ENCODE measurements at regions not wholly inside any gene's neighbourhood (a gene's known extent, or its start where the extent isn't known, plus 50 kb on each side); places are given as distances from the start of the nearest gene placed in this dataset.

GRCh38 chr3:94414418-94414817 is 351.6 kb downstream of the NSUN3 start:
- Histone ChIP-seq H3K4me3 (ENCODE audit: control insufficient read depth in 2 of 3, extremely low read depth in 1 of 3, insufficient read depth in 2 of 3, low read depth in 1 of 3, low read length in 3 of 3) (no peak overlapping the region), H3K9me1 (ENCODE audit: control insufficient read depth, extremely low read depth, insufficient read depth, low read length) (no peaks in the 10 kb centered on the region), H3K79me2 (ENCODE audit: control insufficient read depth, insufficient read depth, low read length) (no peaks in the 10 kb centered on the region), H3K9me3 (ENCODE audit: control insufficient read depth, low read depth, low read length) (no peaks in the 10 kb centered on the region), H3K27me3 (ENCODE audit: control insufficient read depth, extremely low read depth, insufficient read depth, low read length) (no peaks in the 10 kb centered on the region), H2AFZ (ENCODE audit: control insufficient read depth, low read length) (no peak overlapping the region), H4K20me1 (ENCODE audit: control insufficient read depth, extremely low read depth, insufficient read depth, low read length) (no peaks in the 10 kb centered on the region), H3K9ac (ENCODE audit: control insufficient read depth, extremely low read depth, insufficient read depth, low read length) (no peak overlapping the region), H3K36me3 (ENCODE audit: control insufficient read depth in 2 of 2, extremely low read depth in 1 of 2, insufficient read depth in 2 of 2, low read length in 2 of 2) (no peaks in the 10 kb centered on the region), H3K4me2 (ENCODE audit: control insufficient read depth, extremely low read depth, insufficient read depth, low read depth, low read length) (no peak overlapping the region), H3K27ac (ENCODE audit: control insufficient read depth, insufficient read depth, low read length) (no peak overlapping the region), H3K4me1 (ENCODE audit: control insufficient read depth, extremely low read depth, insufficient read depth, low read length) (peaks cover 12% of the 10 kb centered on the region)
- no peak for FAIRE-seq
- DNase-seq (ENCODE audit: low read depth, low spot score): no peak
- no peak for TF ChIP-seq EZH2 (IDR thresholded peaks at IDR 0.05; ENCODE audit: low read length)
- TF ChIP-seq, protein P1, sequence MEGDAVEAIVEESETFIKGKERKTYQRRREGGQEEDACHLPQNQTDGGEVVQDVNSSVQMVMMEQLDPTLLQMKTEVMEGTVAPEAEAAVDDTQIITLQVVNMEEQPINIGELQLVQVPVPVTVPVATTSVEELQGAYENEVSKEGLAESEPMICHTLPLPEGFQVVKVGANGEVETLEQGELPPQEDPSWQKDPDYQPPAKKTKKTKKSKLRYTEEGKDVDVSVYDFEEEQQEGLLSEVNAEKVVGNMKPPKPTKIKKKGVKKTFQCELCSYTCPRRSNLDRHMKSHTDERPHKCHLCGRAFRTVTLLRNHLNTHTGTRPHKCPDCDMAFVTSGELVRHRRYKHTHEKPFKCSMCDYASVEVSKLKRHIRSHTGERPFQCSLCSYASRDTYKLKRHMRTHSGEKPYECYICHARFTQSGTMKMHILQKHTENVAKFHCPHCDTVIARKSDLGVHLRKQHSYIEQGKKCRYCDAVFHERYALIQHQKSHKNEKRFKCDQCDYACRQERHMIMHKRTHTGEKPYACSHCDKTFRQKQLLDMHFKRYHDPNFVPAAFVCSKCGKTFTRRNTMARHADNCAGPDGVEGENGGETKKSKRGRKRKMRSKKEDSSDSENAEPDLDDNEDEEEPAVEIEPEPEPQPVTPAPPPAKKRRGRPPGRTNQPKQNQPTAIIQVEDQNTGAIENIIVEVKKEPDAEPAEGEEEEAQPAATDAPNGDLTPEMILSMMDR (optimal IDR thresholded peaks at IDR 0.05 in 1 of 3, IDR thresholded peaks at IDR 0.05 in 1 of 3, conservative IDR thresholded peaks at IDR 0.05 in 1 of 3; ENCODE audit: extremely low read depth in 1 of 3, insufficient read depth in 2 of 3, low read length in 3 of 3): no peak
- dilution Hi-C loops (cut with MboI; ENCODE audit: extremely low pct_ligation_motif_present, low sequenced_read_pairs): no loop called here

DNA sequence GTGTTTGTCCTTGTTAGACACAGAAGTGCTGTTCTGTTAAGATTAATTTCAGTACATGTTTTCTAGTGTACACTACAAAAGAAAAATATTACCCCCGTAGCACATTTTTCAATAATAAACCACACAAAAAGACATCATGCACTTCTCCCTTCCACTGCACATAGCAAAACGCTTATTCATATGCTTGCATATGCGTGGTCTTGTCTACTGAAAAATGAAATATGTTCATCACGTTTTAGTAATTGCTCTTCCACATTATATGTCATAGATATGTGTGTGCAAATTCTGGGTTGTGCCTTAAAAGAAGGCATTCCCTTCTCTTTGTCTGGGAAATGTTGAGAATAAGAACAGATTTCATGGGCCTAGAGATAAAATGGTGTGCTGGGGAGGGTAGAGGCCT is 353.9 kb downstream of the NSUN3 start:
- TF ChIP-seq, protein P1 (optimal IDR thresholded peaks at IDR 0.05 in 1 of 3, IDR thresholded peaks at IDR 0.05 in 1 of 3, conservative IDR thresholded peaks at IDR 0.05 in 1 of 3; ENCODE audit: extremely low read depth in 1 of 3, insufficient read depth in 2 of 3, low read length in 3 of 3): no peak
- no peak for TF ChIP-seq EZH2 (IDR thresholded peaks at IDR 0.05; ENCODE audit: low read length)
- Histone ChIP-seq H3K9ac (ENCODE audit: control insufficient read depth, extremely low read depth, insufficient read depth, low read length) (no peak overlapping the region), H4K20me1 (ENCODE audit: control insufficient read depth, extremely low read depth, insufficient read depth, low read length) (no peaks in the 10 kb centered on the region), H3K9me3 (ENCODE audit: control insufficient read depth, low read depth, low read length) (no peaks in the 10 kb centered on the region), H3K4me1 (ENCODE audit: control insufficient read depth, extremely low read depth, insufficient read depth, low read length) (peaks cover 12% of the 10 kb centered on the region), H3K36me3 (ENCODE audit: control insufficient read depth in 2 of 2, extremely low read depth in 1 of 2, insufficient read depth in 2 of 2, low read length in 2 of 2) (no peaks in the 10 kb centered on the region), H3K27me3 (ENCODE audit: control insufficient read depth, extremely low read depth, insufficient read depth, low read length) (no peaks in the 10 kb centered on the region), H3K27ac (ENCODE audit: control insufficient read depth, insufficient read depth, low read length) (no peak overlapping the region), H3K4me3 (ENCODE audit: control insufficient read depth in 2 of 3, extremely low read depth in 1 of 3, insufficient read depth in 2 of 3, low read depth in 1 of 3, low read length in 3 of 3) (no peak overlapping the region), H3K9me1 (ENCODE audit: control insufficient read depth, extremely low read depth, insufficient read depth, low read length) (no peaks in the 10 kb centered on the region), H2AFZ (ENCODE audit: control insufficient read depth, low read length) (no peak overlapping the region), H3K79me2 (ENCODE audit: control insufficient read depth, insufficient read depth, low read length) (no peaks in the 10 kb centered on the region), H3K4me2 (ENCODE audit: control insufficient read depth, extremely low read depth, insufficient read depth, low read depth, low read length) (no peak overlapping the region)
- no peak for FAIRE-seq
- DNase-seq (ENCODE audit: low read depth, low spot score): no peak
- dilution Hi-C loops (cut with MboI; ENCODE audit: extremely low pct_ligation_motif_present, low sequenced_read_pairs): no loop called here

Data from keratinocyte (primary cell).